Ureter (tissue), 1 donor: ENCODE measurements at regions not wholly inside any gene's neighbourhood (a gene's known extent, or its start where the extent isn't known, plus 50 kb on each side); places are given as distances from the start of the nearest gene placed in this dataset.
"Not testable (repeated sequence)": the region's sequence is repeated elsewhere in the genome, so short reads cannot be mapped to it uniquely, and the experiment has no call there.

Experiments used
- DNase-seq: peaks from one replicate; pipeline ENCODE4 v3.0.0-alpha.2; 2020; ENCODE audit warnings: low spot score
- donor health status: DM: yes; HTN: yes; CAD: no.

DNA sequence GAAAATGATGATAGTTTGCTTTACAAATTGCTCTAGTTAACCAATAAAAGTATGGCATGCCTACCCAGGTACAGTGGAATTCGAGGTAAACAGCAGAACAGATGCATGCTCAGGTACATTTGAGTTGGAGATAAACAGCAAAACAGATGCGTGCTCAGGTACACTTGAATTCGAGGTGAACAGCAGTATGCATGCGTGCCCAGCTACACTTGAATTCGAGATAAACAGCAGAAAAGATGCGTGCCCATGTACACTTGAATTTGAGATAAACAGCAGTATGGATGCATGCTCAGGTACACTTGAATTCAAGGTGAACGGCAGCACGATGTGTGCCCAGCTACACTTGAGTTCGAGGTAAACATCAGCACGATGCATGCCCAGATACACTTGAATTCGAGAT, 155.2 kb upstream of the TPTE start:
- DNase-seq = not testable (repeated sequence)

DNA sequence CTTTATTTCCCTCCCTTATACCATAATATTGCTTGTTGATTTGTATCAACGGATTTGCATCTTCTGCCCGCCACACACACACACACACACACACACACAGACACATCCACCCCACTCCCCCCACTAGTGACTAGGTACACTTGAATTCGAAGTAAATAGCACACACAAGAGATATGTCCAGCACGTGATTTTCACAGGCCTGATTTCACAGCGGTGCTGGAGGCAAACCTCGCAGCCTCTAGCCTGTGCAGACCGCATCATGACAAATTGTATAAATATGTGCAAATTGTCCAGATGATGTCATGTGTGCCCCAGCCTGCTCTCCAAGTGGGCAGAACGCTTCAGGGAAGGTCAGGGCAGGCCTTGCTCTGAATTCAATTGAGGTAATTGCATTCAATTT, 153.8 kb upstream of the TPTE start:
- DNase-seq = not testable (repeated sequence)

DNA sequence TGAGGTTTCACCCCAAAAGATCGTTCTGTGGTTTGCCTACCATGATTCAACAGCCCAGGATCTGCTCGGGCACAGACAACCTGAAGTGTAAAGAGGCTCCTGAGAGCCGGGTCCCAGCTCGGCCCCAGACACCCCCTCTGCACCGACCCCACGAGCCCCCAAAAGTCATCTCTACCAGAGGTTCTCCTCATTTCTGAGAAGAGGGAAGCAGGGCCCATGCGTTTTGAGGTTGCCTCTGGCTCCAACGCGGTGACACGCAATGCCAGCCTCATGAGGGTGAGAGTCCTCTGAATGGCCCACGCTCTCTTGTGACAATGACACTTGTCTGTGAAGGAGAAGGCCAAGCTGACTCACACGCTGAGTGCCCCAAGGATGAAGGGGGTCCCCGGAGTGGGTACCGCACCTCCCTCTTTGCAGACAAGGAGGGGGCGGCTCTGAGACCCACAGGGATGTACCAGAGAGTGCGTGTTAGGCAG, 153.0 kb upstream of the TPTE start:
- DNase-seq = not testable (repeated sequence)

DNA sequence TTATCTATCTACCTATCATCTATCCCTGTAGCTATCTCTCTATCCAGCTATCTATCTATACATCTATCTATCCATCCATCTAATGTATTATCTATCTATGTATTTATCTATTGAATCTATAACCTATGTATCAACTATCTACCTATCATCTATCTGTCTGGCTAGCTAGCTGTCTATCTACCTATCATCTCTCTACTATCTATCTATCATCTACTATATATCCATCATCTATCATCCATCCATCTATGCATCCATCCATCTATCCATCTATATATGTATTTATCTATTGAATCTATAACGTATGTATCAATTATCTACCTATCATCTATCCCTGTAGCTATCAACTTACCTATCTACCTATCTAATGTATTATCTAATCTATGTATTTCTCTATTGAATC, 152.1 kb upstream of the TPTE start:
- not testable (repeated sequence) for DNase-seq

DNA sequence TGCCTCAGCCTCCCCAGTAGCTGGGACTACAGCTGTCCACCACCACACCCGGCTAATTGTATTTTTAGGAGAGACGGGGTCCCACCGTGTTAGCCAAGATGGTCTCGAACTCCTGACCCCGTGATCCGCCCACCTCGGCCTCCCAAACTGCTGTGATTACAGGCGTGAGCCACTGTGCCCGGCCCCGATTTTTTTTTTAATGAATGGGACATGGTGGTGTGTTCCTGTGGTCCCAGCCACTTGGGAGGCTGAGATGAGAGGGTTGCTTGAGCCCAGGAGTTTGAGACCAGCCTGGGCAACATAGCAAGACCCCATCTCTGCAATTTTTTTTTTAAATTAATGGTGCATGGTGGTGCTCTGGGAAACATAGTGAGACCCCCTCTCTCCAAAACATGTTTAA, 143.6 kb upstream of the TPTE start:
- DNase-seq = not testable (repeated sequence)

DNA sequence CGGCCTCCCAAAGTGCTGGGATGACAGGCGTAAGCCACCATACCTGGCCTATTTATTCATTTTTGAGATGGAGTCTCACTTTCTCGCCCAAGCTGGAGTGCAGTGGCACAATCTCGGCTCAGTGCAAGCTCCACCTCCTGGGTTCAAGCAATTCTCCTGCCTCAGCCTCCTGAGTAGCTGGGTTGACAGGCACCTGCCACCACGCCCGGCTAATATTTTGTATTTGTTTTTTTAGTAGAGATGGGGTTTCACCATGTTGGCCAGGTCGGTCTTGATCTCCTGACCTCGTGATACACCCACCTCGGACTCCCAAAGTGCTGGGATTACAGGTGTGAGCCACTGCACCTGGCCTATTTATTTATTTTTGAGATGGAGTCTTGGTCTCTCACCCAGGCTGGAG, 141.6 kb upstream of the TPTE start:
- not testable (repeated sequence) for DNase-seq

DNA sequence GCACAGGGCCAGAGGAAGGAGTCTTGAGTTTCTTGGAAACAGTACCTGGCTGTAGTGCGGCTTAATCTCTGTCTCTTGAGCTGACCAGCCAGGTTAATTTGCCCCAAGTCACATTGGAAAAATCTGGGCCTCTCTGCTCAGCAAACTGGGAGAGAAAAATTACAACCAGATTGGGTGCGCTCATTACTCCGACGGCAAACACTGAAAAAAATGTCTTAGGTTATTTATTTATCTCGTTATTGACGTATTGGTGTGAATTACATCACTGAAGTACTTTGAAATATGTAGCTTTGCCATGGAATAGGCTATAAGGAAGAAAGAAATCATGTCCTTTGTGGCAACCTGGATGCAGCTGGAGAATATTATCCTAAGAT, 139.7 kb upstream of the TPTE start:
- DNase-seq = not testable (repeated sequence)

DNA sequence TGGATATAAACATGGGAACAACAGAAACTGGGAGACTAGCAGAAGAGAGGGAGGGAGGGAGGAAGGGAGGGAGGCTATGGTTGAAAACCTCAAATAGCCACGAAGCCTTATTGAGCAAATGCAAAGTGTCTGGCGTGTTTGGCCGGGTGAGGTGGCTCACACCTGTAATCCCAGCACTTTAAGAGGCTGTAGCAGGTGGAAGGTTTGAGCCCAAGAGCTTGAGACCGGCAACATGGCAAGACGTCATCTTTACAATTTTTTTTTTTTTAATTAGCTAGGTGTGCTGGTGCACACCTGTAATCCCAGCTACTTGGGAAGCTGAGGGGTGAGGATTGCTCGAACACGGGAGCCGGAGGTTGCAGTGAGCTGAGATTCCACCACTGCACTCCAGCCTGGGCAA, 139.2 kb upstream of the TPTE start:
- not testable (repeated sequence) for DNase-seq

DNA sequence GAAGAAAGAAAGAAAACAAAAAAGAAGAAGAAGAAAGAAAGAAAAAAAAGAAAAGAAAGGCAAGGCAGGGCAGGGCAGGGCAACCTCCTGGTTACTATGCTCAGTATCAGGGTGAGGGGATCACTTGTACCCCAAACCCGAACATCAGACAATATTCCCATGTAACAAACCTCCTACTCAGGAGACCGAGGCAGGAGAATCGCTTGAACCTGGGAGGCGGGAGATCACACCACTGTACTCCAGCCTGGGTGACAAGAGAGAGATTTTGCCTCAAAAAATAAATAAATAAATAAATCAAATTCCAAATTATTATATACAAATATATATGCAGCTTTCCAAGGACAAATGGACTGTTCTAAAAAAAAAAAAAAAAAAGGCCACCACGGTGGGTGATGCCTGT, 138.8 kb upstream of the TPTE start:
- DNase-seq = not testable (repeated sequence)

DNA sequence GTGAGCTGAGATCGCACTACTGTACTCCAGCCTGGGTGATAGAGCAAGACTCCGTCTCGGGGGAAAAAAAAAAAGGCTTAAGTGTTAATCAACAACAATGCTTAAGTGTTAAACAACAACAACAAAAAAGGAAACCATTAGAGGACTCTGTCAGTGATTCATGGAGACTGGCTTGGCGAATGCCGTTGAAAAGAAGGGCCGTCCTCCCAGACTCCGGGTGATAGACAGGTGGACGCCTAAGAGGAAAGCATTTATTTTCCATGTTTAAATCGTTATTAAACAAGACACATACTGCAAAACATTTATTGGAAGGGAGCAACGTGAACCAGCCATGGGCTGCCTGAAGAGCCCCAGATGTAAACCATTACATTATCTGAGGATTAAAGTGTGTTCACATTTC, 137.8 kb upstream of the TPTE start:
- not testable (repeated sequence) for DNase-seq

DNA sequence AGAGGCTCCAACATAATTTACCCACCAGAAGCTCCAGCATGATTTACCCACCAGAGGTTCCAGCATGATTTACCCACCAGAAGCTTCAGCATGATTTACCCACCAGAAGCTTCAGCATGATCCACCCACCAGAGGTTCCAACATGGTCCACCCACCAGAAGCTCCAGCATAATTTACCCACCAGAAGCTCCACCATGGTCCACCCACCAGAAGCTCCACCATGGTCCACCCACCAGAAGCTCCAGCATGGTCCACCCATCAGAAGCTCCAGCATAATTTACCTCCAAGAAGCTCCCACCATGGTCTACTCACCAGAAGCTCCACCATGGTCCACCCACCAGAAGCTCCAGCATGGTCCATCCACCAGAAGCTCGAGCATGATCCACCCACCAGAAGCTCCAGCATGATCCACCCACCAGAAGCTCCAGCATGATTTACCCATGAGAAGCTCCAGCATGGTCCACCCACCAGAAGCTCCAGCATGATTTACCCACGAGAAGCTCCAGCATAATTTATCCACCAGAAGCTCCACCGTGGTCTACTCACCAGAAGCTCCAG, 137.0 kb upstream of the TPTE start:
- DNase-seq = not testable (repeated sequence)

DNA sequence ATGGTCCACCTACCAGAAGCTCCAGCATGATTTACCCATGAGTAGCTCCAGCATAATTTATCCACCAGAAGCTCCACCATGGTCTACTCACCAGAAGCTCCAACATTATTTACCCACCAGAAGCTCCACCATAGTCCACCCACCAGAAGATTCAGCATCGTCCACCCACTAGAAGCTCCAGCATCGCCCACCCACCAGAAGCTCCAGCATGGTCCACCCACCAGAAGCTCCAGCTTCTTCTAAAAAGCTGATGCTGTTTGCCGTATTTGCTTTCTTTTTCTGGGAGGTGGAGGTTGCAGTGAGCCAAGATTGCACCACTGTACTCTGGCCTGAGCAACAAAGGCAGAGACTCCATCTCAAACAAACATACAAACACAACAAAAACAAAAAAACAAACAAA, 136.2 kb upstream of the TPTE start:
- DNase-seq = not testable (repeated sequence)

DNA sequence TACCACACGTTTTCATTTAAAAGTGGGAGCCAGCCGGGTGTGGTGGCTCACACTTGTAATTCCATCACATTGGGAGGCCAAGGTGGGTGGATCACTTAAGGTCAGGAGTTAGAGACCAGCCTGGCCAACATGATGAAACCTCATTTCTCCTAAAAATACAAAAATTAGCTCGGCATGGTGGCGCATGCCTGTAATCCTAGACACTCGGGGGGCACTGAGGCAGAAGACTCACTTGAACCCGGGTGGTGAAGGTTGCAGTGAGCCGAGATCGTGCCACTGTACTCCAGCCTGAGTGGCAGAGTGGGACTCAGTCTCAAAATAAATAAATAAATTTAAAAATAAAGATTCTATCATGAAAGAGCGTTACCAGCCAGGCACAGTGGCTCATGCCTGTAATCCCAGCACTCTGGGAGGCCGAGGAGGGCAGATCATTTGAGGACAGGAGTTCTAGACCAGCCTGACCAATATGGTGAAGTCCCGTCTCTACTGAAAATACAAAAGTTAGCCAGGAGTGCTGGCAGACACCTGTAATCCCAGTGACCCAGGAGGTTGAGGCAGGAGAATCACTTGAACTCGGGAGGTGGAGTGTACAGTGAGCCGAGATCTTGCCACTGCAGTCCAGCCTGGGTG, 135.4 kb upstream of the TPTE start:
- DNase-seq = not testable (repeated sequence)

DNA sequence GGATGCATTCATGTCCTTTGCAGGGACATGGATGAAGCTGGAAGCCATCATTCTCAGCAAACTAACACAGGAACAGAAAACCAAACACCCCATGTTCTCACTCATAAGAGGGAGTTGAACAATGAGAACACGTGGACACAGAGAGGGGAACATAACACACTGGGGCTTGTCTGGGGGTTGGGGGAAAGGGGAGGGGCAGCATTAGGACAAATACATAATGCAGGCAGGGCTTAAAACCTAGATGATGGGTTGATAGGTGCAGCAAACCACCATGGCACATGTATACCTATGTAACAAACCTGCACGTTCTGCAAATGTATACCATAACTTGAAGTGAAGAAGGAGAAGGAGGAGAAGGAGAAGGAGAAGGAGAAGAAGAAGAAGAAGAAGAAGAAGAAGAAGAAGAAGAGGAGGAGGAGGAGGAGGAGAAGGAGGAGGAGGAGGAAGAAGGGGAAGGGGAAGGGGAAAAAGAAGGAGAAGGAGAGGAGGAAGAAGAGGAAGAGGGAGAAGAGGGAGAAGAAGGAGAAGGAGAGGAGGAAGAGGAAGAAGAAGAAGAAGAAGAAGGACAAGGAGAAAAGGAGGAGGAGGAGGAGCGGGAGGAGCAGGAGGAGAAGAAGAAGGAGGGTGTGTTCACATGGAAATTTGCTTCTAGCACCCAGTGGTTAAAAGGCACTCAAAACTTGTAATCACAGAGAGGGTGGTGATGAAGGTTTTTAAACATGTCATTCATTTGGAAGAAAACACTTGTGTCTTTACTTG, 133.5 kb upstream of the TPTE start:
- not testable (repeated sequence) for DNase-seq

DNA sequence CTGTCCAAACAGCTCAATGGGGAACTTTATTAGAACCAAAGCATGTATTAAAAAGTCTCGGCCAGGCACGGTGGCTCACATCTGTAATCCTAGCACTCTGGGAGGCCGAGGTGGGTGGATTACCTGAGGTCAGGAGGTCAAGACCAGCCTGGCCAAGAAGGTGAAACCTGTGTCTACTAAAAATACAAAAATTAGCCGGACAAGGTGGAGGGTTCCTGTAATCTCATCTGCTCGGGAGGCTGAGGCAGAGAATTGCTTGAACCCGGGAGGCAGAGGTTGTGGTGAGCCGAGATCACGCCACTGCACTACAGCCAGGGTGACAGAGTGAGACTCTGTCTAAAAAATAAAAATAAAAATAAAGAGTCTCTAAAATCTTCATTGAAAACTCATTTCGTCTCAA, 132.8 kb upstream of the TPTE start:
- DNase-seq = not testable (repeated sequence)

DNA sequence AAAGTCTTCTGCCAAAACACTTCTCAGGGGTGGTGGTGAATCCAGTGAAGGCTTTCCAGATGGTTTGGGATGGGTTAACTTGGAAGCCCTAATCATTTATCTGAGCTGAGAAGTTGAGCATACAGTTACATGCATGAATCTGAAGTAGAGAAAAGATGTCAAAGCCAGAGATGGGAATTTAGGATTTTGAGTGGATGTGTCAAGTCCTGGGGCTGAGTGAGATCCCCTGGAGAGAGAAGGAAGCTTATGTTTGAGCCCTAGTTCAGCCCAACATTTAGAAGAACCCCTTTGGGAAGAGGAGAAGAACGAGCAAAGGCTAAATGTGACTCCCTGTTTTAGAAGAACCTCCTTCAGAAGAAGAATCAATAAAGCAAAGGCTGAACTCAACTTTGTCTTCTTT, 129.1 kb upstream of the TPTE start:
- not testable (repeated sequence) for DNase-seq

DNA sequence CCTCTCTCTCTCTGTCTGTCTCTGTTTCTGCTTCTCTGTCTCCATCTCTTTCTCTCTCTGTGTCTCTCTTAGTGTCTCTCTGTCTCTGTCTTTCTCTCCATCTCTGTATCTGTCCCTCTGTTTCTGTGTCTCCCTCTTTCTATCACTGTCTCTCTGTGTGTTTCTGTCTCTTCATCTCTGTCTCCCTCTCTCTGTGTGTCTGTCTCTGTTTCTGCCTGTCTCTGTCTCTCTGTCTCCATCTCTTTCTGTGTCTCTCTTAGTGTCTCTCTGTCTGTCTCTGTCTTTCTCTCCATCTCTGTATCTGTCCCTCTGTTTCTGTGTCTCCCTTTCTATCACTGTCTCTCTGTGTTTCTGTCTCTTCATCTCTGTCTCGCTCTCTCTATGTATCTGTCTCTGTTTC, 125.4 kb upstream of the TPTE start:
- not testable (repeated sequence) for DNase-seq

DNA sequence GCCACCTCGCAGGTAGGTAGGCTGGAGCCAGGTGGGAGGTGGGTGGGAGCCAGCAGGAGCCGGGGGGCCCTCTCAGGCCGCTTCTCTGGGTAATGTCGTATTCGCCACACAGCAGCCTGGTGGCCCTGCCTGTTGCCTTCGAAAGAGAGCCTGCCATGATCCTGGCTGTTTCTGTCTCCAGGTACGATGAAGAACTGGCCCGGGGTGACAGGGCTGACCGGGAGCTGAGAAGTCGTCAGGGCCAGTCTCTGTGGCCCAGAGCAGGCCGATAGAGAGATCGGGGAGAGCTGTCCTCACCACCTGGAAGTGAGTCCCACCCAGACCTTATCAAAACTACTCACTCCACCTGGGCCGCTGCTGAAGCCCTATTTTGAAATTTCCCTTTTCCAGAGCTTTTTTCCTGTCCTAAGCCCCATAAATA, 123.9 kb upstream of the TPTE start:
- not testable (repeated sequence) for DNase-seq

DNA sequence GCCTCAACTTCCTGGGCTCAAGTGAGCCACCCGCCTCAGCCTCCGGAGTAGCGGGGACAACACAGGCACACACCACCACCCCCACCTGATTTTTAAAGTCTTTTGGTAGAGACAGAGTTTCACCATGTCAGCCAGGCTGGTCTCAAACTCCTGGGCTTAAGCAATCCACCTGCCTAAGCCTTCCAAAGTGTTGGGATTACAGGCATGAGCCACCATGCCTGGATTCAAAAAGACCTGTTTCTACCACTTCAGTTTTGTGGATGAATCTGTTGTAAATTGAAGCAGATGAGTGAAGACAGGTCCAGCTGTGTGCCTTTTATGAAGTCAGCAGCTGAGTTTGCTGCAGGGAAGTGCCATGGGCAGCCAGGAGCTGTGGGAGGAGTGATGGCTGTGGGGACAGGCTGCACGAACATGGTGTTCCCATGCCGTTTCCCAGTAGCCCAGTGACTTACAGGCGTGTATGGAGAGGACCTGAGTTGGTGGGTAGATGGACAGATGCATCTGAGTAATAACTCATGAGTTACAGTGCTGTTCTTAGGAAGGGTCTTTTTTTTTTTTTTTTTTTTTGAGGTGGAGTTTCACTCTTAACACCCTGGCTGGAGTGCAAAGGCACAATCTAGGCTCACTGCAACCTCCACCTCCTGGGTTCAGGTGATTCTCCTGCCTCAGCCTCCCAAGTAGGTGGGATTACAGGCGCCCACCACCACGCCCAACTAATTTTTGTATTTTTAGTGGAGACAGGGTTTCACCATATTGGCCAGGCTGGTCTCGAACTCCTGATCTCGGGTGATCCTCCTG, 122.5 kb upstream of the TPTE start:
- DNase-seq = not testable (repeated sequence)

DNA sequence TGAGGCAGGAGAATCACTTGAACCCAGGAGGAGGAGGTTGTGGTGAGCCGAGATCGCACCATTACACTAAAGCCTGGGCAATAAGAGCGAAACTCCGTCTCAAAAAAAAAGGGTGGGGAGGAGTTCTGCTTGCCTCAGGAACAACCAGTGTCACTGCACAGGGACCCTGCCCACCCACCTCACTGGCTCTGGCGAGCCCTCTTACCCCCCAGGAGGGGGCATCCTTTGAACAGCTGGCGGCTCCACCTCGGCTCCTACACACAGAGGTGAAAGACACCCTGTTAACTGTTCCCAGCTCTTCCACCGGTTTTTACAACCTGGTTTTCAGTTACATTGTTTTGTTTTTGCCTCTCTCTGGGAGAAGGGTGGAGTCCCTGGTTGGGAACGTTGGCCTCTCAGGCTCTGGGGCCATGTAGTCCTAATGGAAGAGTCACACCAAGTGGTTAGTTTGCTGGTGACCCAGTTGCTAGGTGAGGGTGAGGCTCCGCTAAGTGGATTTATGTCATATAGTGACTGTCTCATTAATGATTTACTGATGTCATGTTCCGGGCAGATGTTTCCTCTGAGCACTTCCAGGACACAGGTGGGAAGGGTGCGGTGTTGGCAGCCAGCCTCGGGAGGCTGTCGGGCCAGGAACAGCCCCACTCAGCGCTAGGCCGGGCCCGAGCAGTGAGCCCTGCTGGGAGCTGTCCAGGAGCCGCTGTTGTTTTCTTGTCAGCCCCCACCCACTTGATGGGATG, 120.6 kb upstream of the TPTE start:
- DNase-seq = not testable (repeated sequence)

DNA sequence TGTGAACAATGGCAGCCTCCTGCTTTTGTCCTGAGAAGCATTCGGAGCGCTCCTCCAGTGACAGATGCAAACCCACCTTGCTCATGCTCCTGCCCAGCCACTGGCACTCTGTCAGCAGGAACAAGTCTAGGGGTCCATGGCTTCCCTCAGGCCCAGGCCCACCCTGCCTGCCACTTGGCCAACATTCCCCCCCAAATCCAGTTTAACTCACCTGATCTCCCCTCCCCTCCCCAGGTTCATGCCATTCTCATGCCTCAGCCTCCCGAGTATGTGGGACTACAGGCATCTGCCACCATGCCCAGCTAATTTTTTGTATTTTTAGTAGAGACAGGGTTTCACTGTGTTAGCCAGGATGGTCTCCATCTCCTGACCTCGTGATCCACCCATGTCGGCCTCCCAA, 118.9 kb upstream of the TPTE start:
- not testable (repeated sequence) for DNase-seq
